ENCODE measurements at regions not wholly inside any gene's neighbourhood (a gene's known extent, or its start where the extent isn't known, plus 50 kb on each side); places are given as distances from the start of the nearest gene placed in this dataset.

- TF ChIP-seq SUZ12 (IDR thresholded peaks at IDR 0.05; ENCODE audit: extremely low read depth, insufficient read depth, insufficient read length) (no peak), ZNF274 (IDR thresholded peaks at IDR 0.05; ENCODE audit: low read depth, low read length) (no peak), YY1 (IDR thresholded peaks at IDR 0.05; ENCODE audit: insufficient read depth, insufficient read length) (no peak)
Observed at GRCh38 chr18:10354241-10354811, 100.1 kb upstream of the APCDD1 start.
